DND-41 (cell line): ENCODE measurements at regions not wholly inside any gene's neighbourhood (a gene's known extent, or its start where the extent isn't known, plus 50 kb on each side); places are given as distances from the start of the nearest gene placed in this dataset.

Experiments
- CTCF ChIP-seq: IDR thresholded peaks from 2 replicates; pipeline ENCODE4 v1.5.1; 2012; ENCODE audit warnings: borderline replicate concordance, low read length, moderate library complexity, mild to moderate bottlenecking; ENCODE audit not compliant: poor library complexity, severe bottlenecking; ENCODE audit errors: extremely low read depth
- EZH2 ChIP-seq: IDR thresholded peaks from 3 replicates; pipeline ENCODE4 v1.6.1; 2012; ENCODE audit warnings: borderline replicate concordance, low read depth, mild to moderate bottlenecking, moderate library complexity, low read length, inconsistent platforms; ENCODE audit not compliant: severe bottlenecking

- TF ChIP-seq CTCF, result no peak
- TF ChIP-seq EZH2, result no peak
Observed at GRCh38 chr12:115213118-115213517, 529.1 kb upstream of the TBX3 start.
